CD14-positive monocyte (primary cell): ENCODE measurements at regions not wholly inside any gene's neighbourhood (a gene's known extent, or its start where the extent isn't known, plus 50 kb on each side); places are given as distances from the start of the nearest gene placed in this dataset.

ENCODE experiments used
- DNase-seq, 3 donors: peaks; one replicate each; pipeline ENCODE4 v3.0.0-alpha.2; 2011 to 2022
- H2AFZ ChIP-seq: 2 replicates; pipeline ENCODE4 v1.6.0; 2012; ENCODE audit warnings: mild to moderate bottlenecking, low read depth, low read length, inconsistent platforms; ENCODE audit not compliant: insufficient read depth, poor library complexity, severe bottlenecking
- H3K27ac ChIP-seq, 2 donors: 1 replicate in 1 of 2; 2 replicates in 1 of 2; pipeline ENCODE4 v1.5.1; 2012 to 2013; ENCODE audit warnings: low read length in 2 of 2, control low read depth in 1 of 2, inconsistent platforms in 1 of 2, low read depth in 1 of 2, mild to moderate bottlenecking in 1 of 2
- H3K27me3 ChIP-seq, 2 donors: one replicate each; pipeline versions ENCODE4 v1.6.0 to v1.6.1; 2011 to 2013; ENCODE audit warnings: low read length in 2 of 2; ENCODE audit not compliant: control insufficient read depth in 2 of 2, insufficient read depth in 2 of 2
- H3K36me3 ChIP-seq, 2 donors: replicated peaks in 1 of 2; 1 replicate in 1 of 2; 2 replicates in 1 of 2; pipeline versions ENCODE4 v1.5.1 to v1.6.1; 2012 to 2013; ENCODE audit warnings: low read length in 2 of 2, control low read depth in 1 of 2, inconsistent platforms in 1 of 2, mild to moderate bottlenecking in 1 of 2; ENCODE audit not compliant: insufficient read depth in 2 of 2, control insufficient read depth in 1 of 2
- H3K4me1 ChIP-seq, 2 donors: 1 replicate in 1 of 2; 2 replicates in 1 of 2; pipeline versions ENCODE4 v1.5.1 to v1.6.1; 2012 to 2013; ENCODE audit warnings: low read length in 2 of 2, control low read depth in 1 of 2, inconsistent platforms in 1 of 2, mild to moderate bottlenecking in 1 of 2, moderate library complexity in 1 of 2; ENCODE audit not compliant: insufficient read depth in 2 of 2, control insufficient read depth in 1 of 2
- H3K4me2 ChIP-seq: replicated peaks from 2 replicates; pipeline ENCODE3; 2012; ENCODE audit warnings: low read length, moderate library complexity, mild to moderate bottlenecking; ENCODE audit not compliant: poor library complexity, severe bottlenecking; ENCODE audit errors: extremely low read depth
- H3K4me3 ChIP-seq, 3 experiments: fragments of 200-600 bp in 1 of 3; sonication (generic) in 1 of 3; replicated peaks in 1 of 3; 1 replicate in 2 of 3; 2 replicates in 1 of 3; pipeline ENCODE4 v1.5.1; 2011 to 2013; ENCODE audit warnings: low read length in 3 of 3, mild to moderate bottlenecking in 3 of 3, control low read depth in 2 of 3, low read depth in 2 of 3, inconsistent platforms in 1 of 3, moderate library complexity in 1 of 3
- H3K79me2 ChIP-seq: 2 replicates; pipeline ENCODE4 v1.6.0; 2012; ENCODE audit warnings: mild to moderate bottlenecking, control low read depth, inconsistent platforms, low read length, moderate library complexity; ENCODE audit not compliant: insufficient read depth
- H3K9ac ChIP-seq: 2 replicates; pipeline ENCODE4 v1.6.0; 2017; ENCODE audit warnings: low read length, mild to moderate bottlenecking; ENCODE audit not compliant: insufficient read depth, poor library complexity, severe bottlenecking
- H3K9me3 ChIP-seq, 2 donors: replicated peaks in 1 of 2; 1 replicate in 1 of 2; 2 replicates in 1 of 2; pipeline versions ENCODE4 v1.5.1 to v1.6.1; 2012 to 2013; ENCODE audit warnings: low read length in 2 of 2, control low read depth in 1 of 2; ENCODE audit not compliant: control insufficient read depth in 1 of 2, insufficient read depth in 1 of 2
- H4K20me1 ChIP-seq: 2 replicates; pipeline ENCODE4 v1.6.0; 2012; ENCODE audit warnings: mild to moderate bottlenecking, low read length, control low read depth, moderate library complexity; ENCODE audit not compliant: insufficient read depth
- H3K27ac Mint-ChIP-seq, 7 donors: one replicate each; pipeline ENCODE4 v1.8.0; 2020; ENCODE audit warnings: mild to moderate bottlenecking in 7 of 7, mixed read lengths in 7 of 7, moderate library complexity in 6 of 7, inconsistent platforms in 2 of 7
- H3K27me3 Mint-ChIP-seq, 3 donors: one replicate each; pipeline ENCODE4 v1.8.0; 2021 to 2022; ENCODE audit warnings: low read depth in 3 of 3, mild to moderate bottlenecking in 3 of 3, mixed read lengths in 3 of 3, moderate library complexity in 3 of 3, inconsistent platforms in 1 of 3
- H3K36me3 Mint-ChIP-seq, 2 donors: one replicate each; pipeline ENCODE4 v1.8.0; 2020; ENCODE audit warnings: mixed read lengths in 2 of 2, inconsistent platforms in 1 of 2, mild to moderate bottlenecking in 1 of 2
- H3K4me1 Mint-ChIP-seq: one replicate; pipeline ENCODE4 v1.8.0; 2020; ENCODE audit warnings: mild to moderate bottlenecking, mixed read lengths
- H3K4me3 Mint-ChIP-seq, 2 donors: one replicate each; pipeline ENCODE4 v1.8.0; 2020; ENCODE audit warnings: mild to moderate bottlenecking in 2 of 2, mixed read lengths in 2 of 2, moderate library complexity in 1 of 2
- H3K9me3 Mint-ChIP-seq, 7 donors: one replicate each; pipeline ENCODE4 v1.8.0; 2020 to 2022; ENCODE audit warnings: mixed read lengths in 7 of 7, mild to moderate bottlenecking in 6 of 7, moderate library complexity in 6 of 7, inconsistent platforms in 2 of 7
- CTCF ChIP-seq: fragments of 200-600 bp; IDR thresholded peaks from one replicate; pipeline ENCODE4 v1.8.0; 2022; ENCODE audit warnings: antibody characterized with exemption, mild to moderate bottlenecking
- WGBS: methylation state at CpG from one replicate; pipeline ENCODE4 v1.1.5; 2013; ENCODE audit warnings: missing lambda C conversion rate; ENCODE audit not compliant: insufficient coverage; 5-methylcytosine and 5-hydroxymethylcytosine counted together
- intact Hi-C, 2 donors: fragments of 100-400 bp; cut with micrococcal nuclease; formaldehyde crosslinking; loops; one replicate each; pipeline versions ENCODE4 v1.15.0 to v1.15.1; 2023

DNA sequence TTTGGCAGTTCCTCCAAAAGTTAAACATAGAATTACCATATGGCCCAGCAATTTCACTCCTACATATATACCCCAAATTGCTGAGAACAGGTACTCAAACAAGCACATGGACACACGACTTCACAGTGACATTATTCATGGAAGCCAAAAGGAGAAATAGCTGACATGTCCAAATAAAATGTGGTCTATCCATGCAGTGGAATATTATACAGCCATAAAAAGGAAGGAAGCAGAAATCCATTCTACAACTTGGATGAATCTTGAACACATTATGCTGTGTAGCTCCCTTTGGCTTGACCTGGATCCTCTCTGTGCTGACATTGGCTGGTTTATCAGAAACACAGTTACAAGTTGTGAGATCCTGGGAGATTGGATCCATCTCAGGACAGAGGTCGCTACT is 370.9 kb upstream of the EEF2KMT start:
- Histone ChIP-seq H3K4me2 (no peak overlapping the region), H3K27me3 (peaks cover 0 to 2% of the 10 kb centered on the region in 2 donors), H3K4me1 (no peaks in the 10 kb centered on the region), H2AFZ (no peak overlapping the region), H3K9me3 (peaks cover 5 to 6% of the 10 kb centered on the region in 2 donors), H3K79me2 (no peaks in the 10 kb centered on the region), H3K9ac (no peak overlapping the region), H3K36me3 (no peaks in the 10 kb centered on the region), H4K20me1 (no peaks in the 10 kb centered on the region), H3K27ac (no peak overlapping the region), H3K4me3 (no peak overlapping the region)
- no peaks in the 10 kb centered on the region for H3K4me1 Mint-ChIP-seq
- H3K9me3 Mint-ChIP-seq = peaks cover 0 to 5% (median 2%) of the 10 kb centered on the region in 7 donors
- no peak for TF ChIP-seq CTCF
- H3K36me3 Mint-ChIP-seq = no peaks in the 10 kb centered on the region
- H3K27me3 Mint-ChIP-seq = peaks cover 4 to 13% (median 11%) of the 10 kb centered on the region in 3 donors
- no peak overlapping the region for H3K27ac Mint-ChIP-seq
- intact Hi-C loops = no loop called here
- 100% methylated on average over 1 of the region's 2 CpGs for WGBS
- DNase-seq = no peak
- no peak overlapping the region for H3K4me3 Mint-ChIP-seq

- H3K9ac ChIP-seq = no peak overlapping the region
- no peaks in the 10 kb centered on the region for H4K20me1 ChIP-seq
- H3K27me3 ChIP-seq = peaks cover 0 to 2% of the 10 kb centered on the region in 2 donors
- H3K4me2 ChIP-seq = no peak overlapping the region
- no peaks in the 10 kb centered on the region for H3K4me1 Mint-ChIP-seq
- no peak for TF ChIP-seq CTCF
- no peaks in the 10 kb centered on the region for H3K4me1 ChIP-seq
- peaks cover 0 to 7% (median 2%) of the 10 kb centered on the region in 7 donors for H3K9me3 Mint-ChIP-seq
- intact Hi-C loops = no loop called here
- H3K27ac Mint-ChIP-seq = no peak overlapping the region
- no peaks in the 10 kb centered on the region for H3K36me3 ChIP-seq
- peaks cover 5 to 6% of the 10 kb centered on the region in 2 donors for H3K9me3 ChIP-seq
- H3K4me3 ChIP-seq = no peak overlapping the region
- no peak overlapping the region for H3K4me3 Mint-ChIP-seq
- H3K36me3 Mint-ChIP-seq = no peaks in the 10 kb centered on the region
- no peak overlapping the region for H2AFZ ChIP-seq
- no peak overlapping the region for H3K27ac ChIP-seq
- peaks cover 4 to 12% (median 11%) of the 10 kb centered on the region in 3 donors for H3K27me3 Mint-ChIP-seq
- H3K79me2 ChIP-seq = no peaks in the 10 kb centered on the region
- no peak for DNase-seq
- no CpG with 5 or more reads among the region's 3 CpGs for WGBS
These were observed 370.0 kb upstream of the EEF2KMT start for GRCh38 chr16:5467552-5467951.
